HG02642 (cell line): ENCODE measurements at regions not wholly inside any gene's neighbourhood (a gene's known extent, or its start where the extent isn't known, plus 50 kb on each side); places are given as distances from the start of the nearest gene placed in this dataset.

Experiments
- ATAC-seq: cut with Tn5 transposase; IDR thresholded peaks from one replicate; pipeline ENCODE4 v1.9.1; 2021; ENCODE audit warnings: mild to moderate bottlenecking; ENCODE audit not compliant: unreplicated experiment, poor library complexity

GRCh38 chrX:104310657-104311254 is 56.0 kb upstream of the ESX1 start:
- ATAC-seq, result no peak

- ATAC-seq, result no peak
Observed at GRCh38 chrX:104310090-104310489, 55.4 kb upstream of the ESX1 start.

GRCh38 chrX:104309169-104309568 is 54.4 kb upstream of the ESX1 start:
- ATAC-seq, result no peak

GRCh38 chrX:104307341-104307740 is 52.6 kb upstream of the ESX1 start:
- ATAC-seq, result no peak

- no peak for ATAC-seq
Observed at GRCh38 chrX:104306180-104306579, 51.4 kb upstream of the ESX1 start.
